Lower lobe of right lung (tissue), 2 donors: ENCODE measurements at regions not wholly inside any gene's neighbourhood (a gene's known extent, or its start where the extent isn't known, plus 50 kb on each side); places are given as distances from the start of the nearest gene placed in this dataset.

Source experiments
- ATAC-seq, 2 donors: fragments of 200-7000 bp; cut with Tn5 transposase; one replicate each; pipeline ENCODE4 v1.9.1; 2020 to 2022; ENCODE audit warnings: mild to moderate bottlenecking in 2 of 2, moderate library complexity in 2 of 2
- DNase-seq: peaks from one replicate; pipeline ENCODE4 v3.0.0-alpha.2; 2020
- H3K27ac ChIP-seq: fragments of 200-600 bp; one replicate; pipeline ENCODE4 v1.8.0; 2022
- H3K27me3 ChIP-seq: fragments of 200-600 bp; one replicate; pipeline ENCODE4 v1.8.0; 2022; ENCODE audit warnings: low read depth
- H3K36me3 ChIP-seq: fragments of 200-600 bp; one replicate; pipeline ENCODE4 v1.8.0; 2022; ENCODE audit warnings: mild to moderate bottlenecking
- H3K4me1 ChIP-seq: fragments of 200-600 bp; one replicate; pipeline ENCODE4 v1.8.0; 2022
- H3K4me3 ChIP-seq: fragments of 200-600 bp; one replicate; pipeline ENCODE4 v1.8.0; 2022; ENCODE audit warnings: mild to moderate bottlenecking
- H3K9me3 ChIP-seq: fragments of 200-600 bp; one replicate; pipeline ENCODE4 v1.8.0; 2022
- CTCF ChIP-seq: fragments of 200-600 bp; IDR thresholded peaks from one replicate; pipeline ENCODE4 v1.8.0; 2022; ENCODE audit warnings: antibody characterized with exemption, mild to moderate bottlenecking
- intact Hi-C: fragments of 100-400 bp; cut with DNase I; formaldehyde crosslinking; loops from one replicate; pipeline ENCODE4 v1.11.0; 2022
- donor health status: DM: no; HTN: yes; CAD: no; lungs with severe emphysema.

DNA sequence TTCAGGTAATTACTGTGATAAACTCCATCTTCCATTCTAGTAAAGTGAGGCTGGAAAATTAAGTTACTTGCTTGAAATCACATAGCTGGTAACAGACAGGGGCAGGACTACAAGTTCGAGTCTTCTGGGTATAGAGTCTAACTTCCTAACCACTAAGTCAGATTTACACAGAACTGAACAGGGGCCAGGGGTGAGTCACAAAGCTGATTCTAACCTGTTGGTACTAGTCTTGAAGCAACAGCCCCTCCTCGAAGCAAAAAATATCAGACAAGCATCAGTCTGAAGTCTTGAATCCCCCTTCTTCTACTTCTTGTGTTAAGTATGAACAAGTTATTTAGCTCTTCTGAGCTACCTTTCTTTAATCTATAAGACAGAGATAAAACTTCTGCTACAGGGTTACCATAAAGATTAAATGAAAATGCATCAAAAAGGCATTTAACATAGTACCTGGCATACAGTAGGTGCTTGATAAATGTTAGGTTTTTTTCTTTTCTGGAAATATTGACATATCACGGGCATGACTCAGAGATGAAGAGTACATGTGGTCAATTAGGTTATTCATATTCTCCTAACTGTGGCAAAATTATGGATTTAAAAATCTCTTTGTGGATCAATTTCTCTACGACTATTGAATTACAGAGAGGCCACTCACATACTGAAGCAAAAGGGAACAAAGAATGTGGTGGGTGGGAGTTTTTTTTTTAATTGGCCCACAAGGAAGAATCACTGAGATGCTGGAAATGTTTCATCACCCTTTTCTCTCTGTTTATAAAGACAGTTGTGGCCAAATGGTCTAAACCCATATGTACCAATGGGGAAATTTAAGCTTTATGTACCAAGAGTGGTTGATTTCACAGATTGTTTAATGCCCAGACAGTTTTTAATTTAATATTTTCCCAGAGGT is 266.9 kb upstream of the DYNLRB2 start:
- DNase-seq (no peak), ATAC-seq (no peak)
- Histone ChIP-seq H3K27me3 (no peaks in the 10 kb centered on the region), H3K36me3 (no peaks in the 10 kb centered on the region), H3K4me3 (no peak overlapping the region), H3K4me1 (no peaks in the 10 kb centered on the region), H3K27ac (no peak overlapping the region), H3K9me3 (no peaks in the 10 kb centered on the region)
- intact Hi-C loops: no loop called here
- TF ChIP-seq CTCF: no peak

- DNase-seq: no peak
- H3K36me3 ChIP-seq: no peaks in the 10 kb centered on the region
- H3K4me3 ChIP-seq: no peak overlapping the region
- no peaks in the 10 kb centered on the region for H3K27me3 ChIP-seq
- no peak overlapping the region for H3K27ac ChIP-seq
- no peak for TF ChIP-seq CTCF
- intact Hi-C loops: no loop called here
- no peaks in the 10 kb centered on the region for H3K4me1 ChIP-seq
- ATAC-seq: no peak
- no peaks in the 10 kb centered on the region for H3K9me3 ChIP-seq
These were observed 275.0 kb upstream of the DYNLRB2 start for GRCh38 chr16:80265624-80266306.

DNA sequence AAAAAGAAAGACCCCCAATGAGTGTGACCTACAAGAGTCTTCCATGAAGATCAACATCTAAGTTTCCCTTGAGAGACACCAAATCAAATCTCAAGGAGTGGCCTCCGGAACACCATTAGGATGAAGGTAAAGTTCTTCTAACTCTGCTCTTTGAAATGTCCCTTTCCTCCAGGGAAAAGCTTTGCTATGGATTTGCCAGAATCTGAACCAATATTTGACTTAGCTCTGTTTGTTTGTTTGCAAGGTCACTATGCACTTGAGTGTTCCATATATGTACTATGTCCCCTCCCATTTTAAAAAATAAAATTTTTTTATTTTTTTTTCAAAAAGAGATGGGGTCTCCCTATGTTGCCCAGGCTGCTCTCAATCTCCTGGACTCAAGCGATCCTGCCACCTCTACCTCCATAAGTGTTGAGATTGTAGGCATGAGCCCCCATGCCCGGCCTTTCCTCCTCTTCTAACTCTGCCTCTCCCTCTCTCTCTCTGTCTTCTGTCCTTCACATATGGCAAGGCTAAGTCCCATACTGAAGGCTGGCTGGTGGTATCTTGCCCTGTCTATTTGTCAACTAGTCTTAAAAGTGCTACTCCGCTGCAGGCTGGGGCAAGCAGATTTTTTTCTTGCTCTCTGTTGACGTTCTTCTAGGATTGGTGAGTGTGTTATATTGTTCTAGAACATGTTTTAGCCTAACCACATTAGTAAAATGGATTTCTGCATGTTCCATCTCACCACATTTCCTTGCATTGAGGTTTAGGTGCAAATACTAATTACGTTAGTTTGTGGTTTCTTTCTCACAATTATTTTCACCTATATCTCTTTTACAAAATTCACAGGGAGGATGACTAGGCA is 276.7 kb upstream of the DYNLRB2 start:
- Histone ChIP-seq H3K27me3 (no peaks in the 10 kb centered on the region), H3K9me3 (no peaks in the 10 kb centered on the region), H3K4me1 (no peaks in the 10 kb centered on the region), H3K36me3 (no peaks in the 10 kb centered on the region), H3K4me3 (no peak overlapping the region), H3K27ac (no peak overlapping the region)
- intact Hi-C loops: no loop called here
- TF ChIP-seq CTCF: no peak
- DNase-seq (no peak), ATAC-seq (no peak)

DNA sequence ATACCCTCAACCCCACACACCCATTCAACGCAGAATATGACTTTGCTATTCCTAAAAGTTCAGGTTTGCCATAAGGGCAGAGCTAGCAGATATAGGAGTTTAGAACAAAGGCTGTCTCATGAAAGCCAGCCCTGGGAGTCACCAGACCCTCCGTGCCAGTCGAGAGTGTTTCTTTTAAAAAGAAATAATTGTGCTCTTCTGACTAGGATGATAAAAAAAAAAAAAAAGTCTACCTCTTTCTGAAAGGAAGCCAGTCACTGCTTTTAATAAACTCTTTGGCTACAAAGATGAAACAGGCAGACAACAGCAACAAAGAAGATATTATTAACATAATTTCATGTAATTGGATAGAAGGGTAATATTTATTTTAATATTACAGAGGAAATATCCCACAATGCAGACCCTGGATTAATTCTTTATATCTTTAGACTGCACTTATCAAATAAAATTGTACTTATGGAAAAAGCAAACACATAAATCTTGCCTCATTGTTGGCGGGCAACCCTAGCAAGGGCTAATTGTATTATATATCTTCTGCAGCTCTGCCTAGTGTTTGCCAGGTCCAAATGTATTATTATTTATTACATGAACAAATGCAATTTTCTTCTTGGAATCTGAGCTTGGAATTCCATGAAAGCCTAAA is 277.5 kb upstream of the DYNLRB2 start:
- H3K9me3 ChIP-seq: no peaks in the 10 kb centered on the region

More for the DNA sequence above, 277.5 kb upstream of the DYNLRB2 start:
- Histone ChIP-seq H3K27ac (no peak overlapping the region), H3K36me3 (no peaks in the 10 kb centered on the region), H3K27me3 (no peaks in the 10 kb centered on the region), H3K4me1 (no peaks in the 10 kb centered on the region), H3K4me3 (no peak overlapping the region)
- TF ChIP-seq CTCF: no peak
- ATAC-seq: no peak
- intact Hi-C loops: no loop called here
- DNase-seq: no peak
